RPMI8226 (cell line): ENCODE measurements at regions not wholly inside any gene's neighbourhood (a gene's known extent, or its start where the extent isn't known, plus 50 kb on each side); places are given as distances from the start of the nearest gene placed in this dataset.
"Not testable (repeated sequence)": the region's sequence is repeated elsewhere in the genome, so short reads cannot be mapped to it uniquely, and the experiment has no call there.

Experiments
- DNase-seq: peaks from one replicate; pipeline ENCODE4 v3.0.0-alpha.2; 2015

DNA sequence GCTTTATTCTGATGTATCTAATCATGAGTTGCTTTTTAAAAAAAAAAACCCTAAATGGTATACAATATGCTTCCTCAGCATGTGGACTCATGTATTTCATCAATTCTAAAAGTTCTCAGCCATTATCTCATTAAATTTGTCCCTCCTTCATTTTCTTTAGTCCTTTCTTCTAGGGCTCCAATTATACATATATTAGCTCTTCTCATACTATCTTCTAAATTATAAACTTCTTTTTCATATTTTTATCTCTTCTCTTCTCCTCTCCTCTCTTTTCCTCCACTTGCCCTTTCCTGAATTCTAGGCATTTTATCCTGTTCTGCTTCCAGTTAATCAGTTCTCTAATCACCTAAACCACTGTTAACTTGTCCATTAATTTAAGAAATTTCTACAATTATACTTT is 55.0 kb upstream of the IL33 start:
- DNase-seq, result no peak

DNA sequence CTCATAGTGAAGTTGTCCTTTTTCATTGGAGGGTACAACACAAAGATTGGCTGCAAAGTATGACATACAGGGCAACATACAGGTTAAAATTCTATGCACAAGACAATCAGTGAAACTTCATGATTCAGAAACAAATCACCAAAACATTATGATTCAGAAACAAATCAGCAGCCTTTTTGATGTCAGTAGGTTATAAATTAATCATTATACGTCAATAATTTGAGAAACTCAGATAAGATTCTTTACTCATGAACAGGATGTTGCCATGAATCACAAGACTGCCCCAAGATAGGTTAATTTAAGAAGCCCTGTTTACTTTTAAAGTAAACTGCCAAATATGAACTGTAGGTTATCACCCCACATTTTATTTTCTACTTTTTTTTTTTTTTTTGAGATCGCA is 62.2 kb upstream of the IL33 start:
- no peak for DNase-seq

DNA sequence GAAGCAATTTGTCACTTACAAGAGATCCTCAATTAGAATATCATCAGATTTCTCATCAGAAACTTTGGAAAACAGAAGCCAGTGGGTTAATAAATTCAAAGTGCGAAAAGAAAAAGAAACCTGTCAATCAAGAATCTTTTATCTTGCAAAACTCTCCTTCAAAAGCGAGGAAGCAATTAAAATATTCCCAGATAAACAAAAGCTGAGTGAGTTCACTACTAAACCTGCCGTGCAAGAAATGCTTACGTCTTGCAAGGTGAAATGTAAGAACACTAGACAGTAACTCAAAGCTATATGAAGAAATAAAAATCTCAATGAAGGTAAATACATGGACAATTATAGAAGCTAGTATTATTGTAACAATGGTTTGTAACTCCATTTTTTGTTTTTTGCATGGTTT is 62.8 kb upstream of the IL33 start:
- no peak for DNase-seq

DNA sequence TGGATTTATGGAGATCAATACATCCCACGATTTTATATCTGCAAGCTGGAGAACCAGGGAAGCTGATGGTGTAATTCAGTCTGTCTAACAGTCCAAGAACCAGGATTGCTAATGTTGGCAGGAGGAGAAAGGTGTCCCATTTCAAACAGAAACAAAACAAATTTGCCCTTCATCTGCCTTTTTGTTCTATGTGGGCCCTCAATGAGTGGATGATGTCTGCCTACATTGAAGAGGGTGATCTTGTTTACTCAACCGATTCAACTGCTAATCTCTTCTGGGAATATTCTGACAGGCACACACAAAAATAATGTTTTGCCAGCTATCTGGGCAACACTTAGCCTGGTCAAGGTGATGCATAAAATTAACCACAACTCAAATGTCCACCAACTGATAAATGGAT is 65.1 kb upstream of the IL33 start:
- DNase-seq, result no peak

DNA sequence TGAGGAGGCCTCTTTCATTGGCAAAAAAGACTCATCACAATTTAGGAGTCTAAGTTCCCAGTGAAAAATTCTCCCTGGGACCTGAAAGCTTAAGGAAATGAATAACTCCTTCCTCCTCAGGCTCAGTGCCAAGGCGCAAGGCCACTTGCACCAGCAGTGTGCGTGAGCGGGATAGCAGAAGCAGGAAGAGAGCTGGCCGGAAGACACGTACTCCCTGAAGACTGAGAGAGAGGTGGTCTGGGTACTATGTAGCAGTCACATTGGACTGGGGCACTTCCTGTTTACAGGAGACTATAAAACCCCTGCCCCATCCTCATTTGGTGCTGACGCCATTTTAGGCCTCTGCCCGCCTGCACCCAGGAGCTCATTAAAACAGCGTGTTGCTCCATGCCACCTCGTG is 66.3 kb upstream of the IL33 start:
- no peak for DNase-seq

DNA sequence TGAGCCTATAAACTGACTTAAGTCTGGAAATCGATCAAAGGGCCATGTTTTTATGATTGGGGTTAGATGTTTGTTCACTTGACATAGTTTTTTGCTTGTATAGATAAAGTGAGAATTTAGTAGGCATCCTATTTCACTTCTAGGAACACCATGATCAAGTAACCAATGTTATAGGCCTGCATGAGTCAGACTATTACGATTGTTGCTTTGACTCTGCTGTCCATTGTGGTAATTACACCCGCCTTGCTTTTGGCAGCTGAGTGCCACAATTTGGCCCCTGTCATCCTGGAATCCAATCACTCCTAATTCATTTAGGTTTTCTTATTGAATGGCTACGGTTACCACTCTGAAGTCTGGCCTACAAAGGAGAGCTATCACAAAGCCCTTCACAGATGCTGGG is 67.8 kb upstream of the IL33 start:
- DNase-seq, result no peak

DNA sequence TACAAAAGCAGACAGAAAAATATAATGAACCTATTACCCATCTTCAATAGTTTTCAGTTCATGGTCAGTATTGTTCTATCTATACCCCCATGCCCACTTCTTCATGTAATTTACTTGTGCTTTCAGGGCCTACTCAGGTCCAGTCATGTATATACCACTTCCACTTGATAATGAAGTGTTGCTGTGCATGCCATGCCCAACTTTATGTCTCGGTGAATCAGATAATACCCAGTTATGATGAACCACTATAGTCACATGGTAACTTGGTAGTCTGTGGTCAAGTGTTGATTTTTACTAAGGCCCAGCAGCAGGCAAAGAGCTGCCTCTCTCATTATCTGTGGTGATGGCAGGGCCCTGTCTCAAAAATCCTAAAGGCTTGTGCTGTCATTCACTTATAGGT is 70.7 kb upstream of the IL33 start:
- no peak for DNase-seq

DNA sequence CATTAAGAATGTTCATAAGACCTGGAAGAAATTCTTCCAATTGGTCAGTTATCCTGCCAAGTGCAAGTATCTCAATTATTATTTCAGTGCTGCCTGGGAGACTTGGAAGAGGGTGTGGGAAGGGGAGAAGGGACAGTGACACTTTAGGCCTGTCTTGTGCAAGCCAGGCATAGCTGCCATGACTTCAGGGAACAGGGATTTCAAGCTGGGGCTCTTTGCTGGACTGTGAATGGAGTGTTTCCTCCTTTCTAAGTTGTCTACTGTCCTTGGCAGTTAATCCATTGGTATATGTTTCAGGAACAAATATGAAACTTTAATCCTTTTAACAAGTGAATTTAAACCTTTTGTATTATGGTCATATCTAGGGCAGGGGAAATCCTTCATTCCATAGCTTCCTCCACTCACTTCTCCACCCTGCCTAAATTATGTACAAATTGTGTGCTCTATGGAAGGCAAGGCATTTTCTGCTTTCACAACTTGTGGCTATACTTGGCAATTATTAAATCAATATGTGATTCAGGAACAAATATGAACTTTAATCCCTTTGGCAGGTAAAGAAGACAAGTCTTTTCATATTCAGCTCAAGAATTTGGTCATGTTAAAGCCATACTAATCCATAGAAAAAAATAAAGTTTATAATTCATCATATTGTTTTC is 72.7 kb upstream of the IL33 start:
- no peak for DNase-seq

DNA sequence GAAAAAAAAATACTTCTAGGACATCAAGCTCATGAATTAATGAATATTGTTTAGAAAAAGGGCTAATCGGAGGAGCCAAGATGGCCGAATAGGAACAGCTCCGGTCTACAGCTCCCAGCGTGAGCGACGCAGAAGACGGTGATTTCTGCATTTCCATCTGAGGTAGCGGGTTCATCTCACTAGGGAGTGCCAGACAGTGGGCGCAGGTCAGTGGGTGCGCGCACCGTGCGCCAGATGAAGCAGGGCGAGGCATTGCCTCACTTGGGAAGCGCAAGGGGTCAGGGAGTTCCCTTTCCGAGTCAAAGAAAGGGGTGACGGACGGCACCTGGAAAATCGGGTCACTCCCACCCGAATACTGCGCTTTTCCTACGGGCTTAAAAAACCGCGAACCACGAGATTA is 79.8 kb upstream of the IL33 start:
- not testable (repeated sequence) for DNase-seq

DNA sequence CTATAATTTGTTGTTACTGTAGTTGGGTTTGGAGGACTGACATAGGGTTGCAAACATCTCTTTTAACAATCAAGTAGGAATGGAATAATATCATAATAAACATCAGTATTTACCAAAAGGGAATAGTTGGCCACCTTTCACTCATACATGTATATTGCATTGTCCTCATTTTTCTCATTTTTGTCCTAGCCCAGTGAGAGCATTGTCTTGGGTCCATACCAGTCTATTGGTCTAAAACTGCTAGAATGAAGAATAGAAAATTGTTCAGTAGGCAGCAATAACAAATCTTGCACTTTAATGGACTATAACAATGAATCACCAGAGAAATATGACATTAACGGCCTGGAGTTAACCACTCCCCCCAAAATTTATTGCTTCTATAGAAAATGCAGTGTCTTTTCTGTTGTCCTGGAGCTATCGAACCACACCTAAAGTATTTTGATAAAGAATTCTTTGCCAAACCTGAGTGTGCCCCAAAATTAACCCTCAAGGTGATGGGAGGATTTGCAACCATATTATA is 80.9 kb upstream of the IL33 start:
- DNase-seq, result no peak

DNA sequence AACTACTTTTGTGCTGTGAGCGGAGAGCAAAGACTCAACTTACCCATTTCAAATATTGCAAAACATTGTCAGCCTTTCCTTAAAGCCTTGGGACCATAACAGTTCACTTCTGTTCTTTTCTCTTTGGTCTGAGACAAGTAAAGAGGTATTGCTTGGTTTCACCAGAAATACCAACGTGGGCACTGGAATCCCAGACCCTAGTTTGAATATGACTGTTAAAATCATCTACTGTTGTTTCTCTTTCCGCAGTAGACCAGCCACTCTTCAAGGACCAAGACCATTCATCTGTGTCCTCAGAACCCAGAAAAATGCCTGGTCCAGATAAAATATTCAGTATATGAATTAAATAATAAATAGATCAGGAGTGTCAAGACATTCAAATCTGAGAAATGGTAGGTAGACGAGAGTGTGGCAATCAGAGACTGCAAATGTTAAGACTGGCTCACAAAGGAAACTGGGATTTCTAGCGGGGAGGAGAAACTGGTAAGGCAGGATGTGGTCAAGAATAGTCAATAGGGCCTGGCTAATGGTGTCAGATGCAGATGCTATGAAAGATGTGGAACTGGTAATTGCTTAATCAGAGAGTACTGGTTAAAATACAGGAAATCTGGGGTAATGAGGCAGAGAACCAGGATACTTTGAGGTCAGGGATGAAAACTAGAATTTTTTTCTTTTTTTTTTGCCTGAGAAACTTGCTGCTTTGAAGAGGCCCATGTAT is 82.1 kb upstream of the IL33 start:
- DNase-seq, result no peak

DNA sequence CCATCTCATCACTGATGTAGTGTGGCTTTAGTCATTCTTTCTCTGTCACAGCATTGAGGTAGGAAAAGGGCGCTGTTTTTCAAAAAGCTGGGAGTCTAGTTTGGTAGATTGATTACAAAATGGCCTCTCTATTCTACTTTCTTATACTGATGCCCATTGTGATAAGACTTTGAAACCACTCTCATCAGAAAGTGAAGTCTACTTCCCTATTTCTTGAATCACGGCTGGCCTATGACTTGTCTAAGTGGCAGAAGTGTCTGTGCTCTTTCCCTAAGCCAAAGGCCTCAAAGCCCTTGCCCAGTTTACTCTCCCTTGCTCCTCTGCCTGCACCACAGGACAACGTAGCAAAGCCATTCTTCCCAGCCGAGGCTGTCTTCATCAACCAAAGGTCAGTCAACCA is 83.0 kb upstream of the IL33 start:
- no peak for DNase-seq

DNA sequence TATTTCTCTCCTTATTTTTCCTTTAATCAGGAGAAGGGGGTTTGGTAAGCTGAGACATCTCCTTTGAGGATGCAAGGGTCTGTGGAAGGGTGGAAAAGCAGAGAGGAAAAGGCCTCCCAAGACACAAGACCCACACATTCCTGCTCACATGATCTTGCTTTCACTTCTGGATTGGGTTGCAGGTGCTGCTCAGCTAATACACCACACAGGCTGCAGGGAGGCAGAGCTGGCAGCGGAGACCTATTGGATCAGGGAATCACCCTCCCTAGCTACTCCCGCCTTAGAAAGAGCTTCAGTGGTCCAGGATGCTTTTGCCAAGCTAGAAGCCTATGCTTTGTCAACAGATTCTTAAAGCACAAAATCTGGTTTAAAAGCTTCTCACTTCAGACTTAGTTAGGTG is 87.6 kb upstream of the IL33 start:
- no peak for DNase-seq

DNA sequence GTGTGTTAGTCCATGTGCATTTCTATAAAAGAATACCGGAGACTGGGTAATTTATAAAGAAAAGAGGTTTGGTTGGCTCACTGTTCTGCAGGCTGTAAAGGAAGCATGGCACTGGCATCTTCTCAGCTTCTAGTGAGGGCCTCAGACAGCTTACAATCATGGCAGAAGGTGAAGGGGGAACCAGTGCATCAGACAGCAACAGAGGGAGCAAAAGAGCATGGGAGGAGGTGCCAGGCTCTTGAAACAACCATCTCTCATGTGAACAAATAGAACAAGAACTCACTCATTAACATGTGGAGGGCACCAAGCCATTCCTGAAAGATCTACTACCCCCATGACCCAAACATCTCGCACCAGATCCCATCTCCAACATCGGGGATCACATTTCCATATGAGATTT is 89.2 kb upstream of the IL33 start:
- DNase-seq, result no peak

DNA sequence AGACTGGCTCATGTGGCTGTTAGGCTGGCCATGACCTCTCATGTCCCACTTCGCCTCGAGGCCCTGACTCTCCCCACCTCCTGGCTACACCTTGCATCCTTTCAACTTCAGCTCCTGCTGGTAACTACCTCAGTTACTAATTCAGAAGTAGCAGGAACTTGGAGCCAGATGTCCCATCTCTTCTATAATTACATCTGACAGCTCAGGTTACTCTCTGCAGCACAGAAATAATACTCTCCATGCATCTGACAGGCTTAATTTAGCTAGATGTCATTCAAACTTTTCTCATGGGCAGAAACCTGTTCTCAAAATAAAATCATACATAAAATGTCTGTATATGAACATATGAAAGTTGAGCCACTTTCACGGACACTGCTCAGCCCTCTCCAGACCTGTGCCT is 92.2 kb upstream of the IL33 start:
- no peak for DNase-seq

DNA sequence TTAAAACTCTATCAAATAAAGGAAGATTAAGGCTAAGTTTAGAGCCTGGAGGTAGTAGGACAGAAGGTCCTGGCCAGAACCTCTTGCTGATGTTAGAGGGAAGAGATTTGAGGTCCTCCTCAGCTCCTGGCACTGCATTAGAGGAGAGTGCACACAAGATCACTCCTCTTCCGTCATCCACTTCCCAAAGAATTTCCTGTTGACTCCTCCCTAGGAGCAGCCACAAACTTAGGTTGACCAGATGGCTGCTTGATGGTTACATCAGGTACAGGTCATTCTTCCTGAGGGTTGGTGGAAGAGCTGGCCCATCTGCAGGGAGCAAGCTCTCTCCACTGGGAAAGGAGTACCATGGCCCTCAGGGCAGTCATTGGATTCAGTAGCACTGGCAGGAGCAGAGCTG is 93.9 kb upstream of the IL33 start:
- no peak for DNase-seq

DNA sequence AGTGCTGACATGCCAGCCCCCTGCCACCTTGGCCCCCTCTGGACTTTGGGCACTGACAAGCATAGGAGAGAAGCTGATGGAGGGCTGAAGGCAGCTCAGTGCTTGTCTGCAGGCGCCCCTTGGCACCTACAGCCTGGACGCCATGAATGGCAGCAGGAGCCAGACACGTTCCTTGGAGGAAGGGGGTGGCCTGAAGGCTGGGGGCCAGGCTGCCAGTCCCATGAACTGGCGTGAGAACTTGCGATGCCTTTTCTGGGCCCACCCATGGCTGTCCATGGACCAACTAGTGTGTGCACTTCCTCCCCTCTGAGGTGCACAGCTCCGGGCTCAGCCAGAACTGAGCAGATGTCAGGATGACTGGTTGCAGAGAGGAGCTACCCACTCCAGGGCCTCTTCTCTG is 99.0 kb upstream of the RANBP6 start:
- no peak for DNase-seq

DNA sequence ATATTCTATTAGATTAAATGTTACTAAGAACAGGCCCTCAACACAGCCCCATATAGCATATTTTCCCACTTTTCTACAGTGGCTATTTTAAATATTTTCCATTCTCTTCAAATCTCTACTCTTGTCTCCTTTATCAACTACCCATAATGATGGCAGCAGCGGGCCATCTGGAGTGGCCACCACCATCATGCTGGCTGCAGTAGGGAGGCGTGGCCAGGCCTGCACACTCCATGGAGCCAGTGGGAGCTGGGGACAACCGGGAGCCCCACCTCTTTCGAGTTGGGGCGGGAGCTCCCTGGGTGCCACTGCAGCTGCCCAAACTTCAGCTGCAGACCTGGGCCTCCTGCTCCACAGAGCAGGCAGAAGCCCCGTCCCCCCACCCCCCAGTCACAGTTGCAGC is 98.4 kb upstream of the RANBP6 start:
- no peak for DNase-seq

DNA sequence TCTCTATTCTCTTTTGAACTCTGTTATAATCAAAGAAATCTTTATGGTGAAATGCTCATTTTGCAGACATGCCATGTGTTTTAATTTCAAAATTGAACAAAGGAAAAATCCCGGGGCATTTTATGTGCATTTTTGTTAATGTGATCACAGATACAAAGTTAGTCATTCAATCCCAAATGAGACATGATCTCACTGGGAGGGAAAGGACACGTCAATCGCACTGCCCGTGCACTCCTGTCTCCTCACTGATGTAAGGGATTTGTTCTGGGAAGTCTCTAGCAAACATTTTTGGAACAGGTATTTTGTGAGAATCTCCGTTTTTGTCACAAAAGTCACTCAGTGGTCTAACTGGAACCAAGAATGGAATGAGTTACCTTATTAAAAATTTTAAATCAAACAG is 97.9 kb upstream of the RANBP6 start:
- no peak for DNase-seq

DNA sequence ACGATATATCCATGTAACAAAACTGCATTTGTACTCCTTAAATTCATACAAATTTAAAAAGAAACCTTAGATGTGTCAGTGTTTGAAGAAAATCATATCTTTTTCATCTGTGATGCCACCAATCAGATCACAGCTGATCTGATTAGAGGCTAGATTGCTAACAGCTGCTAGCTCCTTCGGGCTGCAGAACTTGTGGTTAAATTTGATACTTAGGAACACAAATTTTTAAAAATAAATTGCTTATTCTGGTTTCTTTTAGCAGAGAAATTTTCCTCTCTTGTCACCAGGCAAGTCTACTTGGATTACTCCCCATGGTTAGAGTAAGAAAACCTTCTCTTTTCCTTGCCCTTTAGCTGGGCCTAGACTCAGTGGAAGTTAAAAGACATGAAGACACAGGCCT is 94.6 kb upstream of the RANBP6 start:
- DNase-seq, result no peak

DNA sequence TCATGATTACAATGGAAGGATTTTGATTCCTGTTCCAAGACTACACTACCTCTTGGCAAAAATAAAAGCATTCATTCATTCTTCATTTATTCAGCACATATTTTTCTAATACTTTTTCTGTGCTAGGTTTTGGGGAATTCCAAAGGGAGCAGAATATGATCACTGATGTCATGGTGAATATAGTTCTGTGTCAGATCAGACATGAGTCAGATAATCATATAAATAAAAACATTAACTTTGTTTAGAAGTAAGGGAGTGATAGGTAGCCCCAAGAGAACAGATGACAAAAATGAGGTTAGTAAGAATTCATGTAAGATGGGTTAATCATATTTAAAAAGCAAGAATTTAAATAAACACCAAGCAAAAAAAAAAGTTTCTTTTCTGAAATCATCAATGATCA is 94.1 kb upstream of the RANBP6 start:
- DNase-seq, result no peak

DNA sequence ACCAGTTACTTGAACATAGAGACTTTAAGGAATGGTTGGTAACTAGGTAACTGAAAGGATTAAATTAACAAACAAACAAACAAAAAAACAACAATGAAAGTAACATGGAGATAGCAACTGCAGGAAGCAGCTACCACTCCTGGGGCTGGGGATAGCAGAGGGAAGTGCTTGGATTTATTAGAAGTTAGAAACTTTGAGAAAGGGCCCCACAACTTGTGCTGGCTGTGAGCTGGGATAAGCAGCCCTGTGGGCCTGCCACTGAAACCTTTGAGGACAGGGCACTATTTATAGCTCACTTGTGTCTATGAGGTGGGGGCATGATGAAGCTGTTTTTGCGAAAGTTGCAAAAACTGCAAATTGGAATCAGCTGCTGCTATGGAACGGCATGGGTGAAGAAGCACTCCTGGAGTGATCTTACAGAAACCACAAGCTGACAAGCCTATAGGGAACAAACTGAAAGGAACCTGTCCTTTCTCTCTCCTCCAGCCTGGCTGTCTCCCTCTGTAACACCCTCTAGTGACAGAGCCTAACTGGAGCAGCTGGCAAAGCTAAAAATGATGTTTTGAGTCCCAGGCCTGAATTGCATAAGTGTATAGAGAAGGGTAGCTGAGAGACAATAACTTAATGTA is 91.4 kb upstream of the RANBP6 start:
- DNase-seq, result peak; percentile 90

DNA sequence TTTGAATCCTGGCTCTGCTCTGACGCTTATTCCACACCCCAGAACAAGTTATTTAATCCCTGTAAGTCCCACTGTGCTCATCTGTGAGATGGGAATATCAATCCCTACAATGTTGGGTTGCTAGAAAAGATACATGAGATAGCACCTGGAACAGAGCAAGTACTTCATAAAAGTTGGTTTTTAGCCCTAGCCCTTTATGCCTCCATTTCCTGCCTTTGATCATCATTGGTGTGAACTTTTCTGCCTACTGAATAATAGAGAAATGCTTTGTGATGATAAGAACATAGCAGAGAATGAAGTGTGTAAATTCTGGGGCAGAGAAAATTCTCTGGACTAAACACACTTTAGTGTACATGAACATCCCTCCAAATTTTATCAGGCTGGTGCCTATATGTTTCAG is 90.3 kb upstream of the RANBP6 start:
- DNase-seq, result no peak

DNA sequence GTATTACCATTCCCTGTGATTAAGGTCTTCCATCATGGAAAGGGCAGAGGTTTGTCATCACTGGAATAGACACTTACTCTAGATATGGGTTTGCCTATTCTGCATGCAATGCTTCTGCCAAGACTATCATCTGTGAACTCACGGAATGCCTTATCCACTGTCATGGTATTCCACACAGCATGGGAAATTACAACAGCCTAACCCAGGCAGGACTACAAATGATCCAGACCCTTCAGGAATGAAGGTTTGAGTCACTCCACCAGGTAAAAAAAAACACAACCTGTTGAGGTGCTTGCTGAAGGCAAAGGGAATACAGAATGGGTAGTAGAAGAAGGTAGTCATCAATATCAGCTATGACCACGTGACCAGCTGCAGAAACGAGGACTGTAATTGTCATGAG is 89.0 kb upstream of the RANBP6 start:
- not testable (repeated sequence) for DNase-seq
